ENCODE measurements at regions not wholly inside any gene's neighbourhood (a gene's known extent, or its start where the extent isn't known, plus 50 kb on each side); places are given as distances from the start of the nearest gene placed in this dataset.
"Not testable (repeated sequence)": the region's sequence is repeated elsewhere in the genome, so short reads cannot be mapped to it uniquely, and the experiment has no call there.

- no peak for DNase-seq
These were observed 108.1 kb upstream of the G2E3 start for GRCh38 chr14:30450631-30451545.

- no peak for DNase-seq
These were observed 102.7 kb upstream of the G2E3 start for GRCh38 chr14:30456296-30456695.

- no peak for DNase-seq
These were observed 96.6 kb upstream of the G2E3 start for GRCh38 chr14:30462358-30462757.

- no peak for DNase-seq
These were observed 94.5 kb upstream of the G2E3 start for GRCh38 chr14:30464481-30464880.

GRCh38 chr14:30468354-30468753, 90.6 kb upstream of the G2E3 start:
- DNase-seq, result no peak

- no peak for DNase-seq
These were observed 87.0 kb upstream of the G2E3 start for GRCh38 chr14:30471980-30472379.

- DNase-seq, result not testable (repeated sequence)
These were observed 84.9 kb upstream of the G2E3 start for GRCh38 chr14:30473846-30474696.

GRCh38 chr14:30482276-30482675, 76.7 kb upstream of the G2E3 start:
- no peak for DNase-seq

GRCh38 chr14:30484201-30484600, 74.8 kb upstream of the G2E3 start:
- no peak for DNase-seq

- DNase-seq, result no peak
These were observed 74.0 kb upstream of the G2E3 start for GRCh38 chr14:30484976-30485375.

GRCh38 chr14:30496852-30497251, 62.1 kb upstream of the G2E3 start:
- DNase-seq, result no peak

GRCh38 chr14:30499358-30499757, 59.6 kb upstream of the G2E3 start:
- DNase-seq, result no peak

GRCh38 chr14:30500222-30500621, 58.7 kb upstream of the G2E3 start:
- no peak for DNase-seq

- DNase-seq, result no peak
These were observed 51.7 kb upstream of the G2E3 start for GRCh38 chr14:30507209-30507608.

Measured in stimulated activated CD8-positive, alpha-beta memory T cell treated with anti-CD3 and anti-CD28 coated beads, Interleukin-4, amount 100 ng/mL, for 48 hours (primary cell).